GM18858 (cell line): ENCODE measurements at regions not wholly inside any gene's neighbourhood (a gene's known extent, or its start where the extent isn't known, plus 50 kb on each side); places are given as distances from the start of the nearest gene placed in this dataset.
"Not testable (repeated sequence)": the region's sequence is repeated elsewhere in the genome, so short reads cannot be mapped to it uniquely, and the experiment has no call there.

Experiments
- ATAC-seq: cut with Tn5 transposase; IDR thresholded peaks from one replicate; pipeline ENCODE4 v1.9.1; 2021; ENCODE audit not compliant: unreplicated experiment

- no peak for ATAC-seq
Observed at GRCh38 chr1:9465640-9466039, 73.6 kb upstream of the SLC25A33 start.

DNA sequence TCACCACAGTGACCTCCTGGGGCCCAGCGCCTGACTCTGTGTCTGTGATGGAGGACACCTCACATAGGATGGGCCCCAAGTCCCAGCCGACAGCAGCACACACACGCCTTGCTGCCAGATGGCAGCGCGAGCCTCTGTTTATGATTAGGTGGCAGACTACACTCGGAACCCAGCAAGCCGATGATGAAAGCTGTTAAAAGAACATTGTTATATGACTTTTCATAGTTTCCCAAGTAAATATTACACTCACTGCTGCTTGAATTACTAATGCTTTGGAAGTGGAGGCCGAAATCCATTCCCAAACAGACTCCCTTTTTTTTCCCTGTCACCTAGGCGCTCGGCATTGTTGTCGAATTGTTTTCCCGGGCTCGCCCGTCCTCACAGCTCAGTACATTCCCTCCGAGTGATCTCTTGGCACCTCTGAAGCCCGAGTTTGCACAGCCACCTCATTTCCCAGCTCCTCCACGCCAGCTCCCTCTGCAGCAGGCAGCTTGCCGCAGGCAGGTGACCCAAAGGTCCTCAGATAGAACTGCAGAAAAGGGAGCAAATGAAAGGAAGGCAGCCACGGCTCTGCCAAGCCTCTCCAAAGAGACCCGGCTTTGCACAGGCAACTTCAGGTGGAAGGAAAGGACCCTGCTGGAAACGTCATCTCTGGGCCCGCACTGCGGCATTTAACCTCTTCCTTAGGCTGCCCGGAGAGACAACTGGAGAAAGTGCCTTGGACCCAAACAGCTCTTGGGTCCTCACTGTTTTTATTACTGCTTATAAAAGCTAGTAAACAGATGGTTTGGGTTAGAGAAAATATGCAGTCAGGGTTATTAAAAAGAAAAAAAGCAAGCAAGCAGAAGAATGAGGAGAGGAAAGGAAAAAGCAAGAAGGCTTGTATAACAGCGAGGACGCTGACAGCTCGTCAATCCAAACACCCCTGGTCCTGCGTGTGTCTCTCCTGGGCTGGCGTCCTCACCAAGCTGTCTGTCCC lies 72.2 kb upstream of the SLC25A33 start:
- ATAC-seq: no peak

- not testable (repeated sequence) for ATAC-seq
Observed at GRCh38 chr1:9469882-9470281, 69.4 kb upstream of the SLC25A33 start.

- ATAC-seq: no peak
Observed at GRCh38 chr1:9471679-9472078, 67.6 kb upstream of the SLC25A33 start.

DNA sequence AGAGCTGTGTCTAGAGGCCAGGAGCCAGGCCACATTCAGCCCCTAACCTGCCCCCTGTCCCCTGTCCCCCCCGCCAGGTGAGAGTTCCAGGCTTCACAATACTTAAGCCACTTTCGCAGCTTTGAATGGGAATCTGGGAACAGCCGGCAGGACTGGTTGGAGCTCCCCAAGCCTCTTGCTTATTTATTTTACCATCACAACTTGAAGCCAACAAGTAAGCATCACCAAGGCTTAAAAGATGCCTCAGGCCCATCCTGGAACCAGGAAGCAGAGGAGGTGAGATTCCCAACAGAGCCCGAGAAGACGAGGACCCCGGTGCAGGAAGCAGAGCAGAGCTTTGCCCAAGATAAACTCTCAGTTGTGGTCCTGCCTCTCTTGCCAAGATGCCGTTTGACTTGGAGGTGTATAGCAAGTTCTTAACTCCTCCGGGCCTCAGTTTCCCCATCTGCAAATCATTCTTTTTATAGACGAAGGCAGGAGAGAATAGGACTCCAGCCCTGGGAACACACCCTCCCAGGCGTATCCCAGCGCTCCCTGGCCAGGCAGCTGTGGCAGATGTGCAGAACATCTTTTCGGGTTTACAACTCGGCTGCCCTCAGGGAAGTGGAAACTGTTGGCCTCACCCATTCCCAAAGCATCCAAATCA lies 66.8 kb upstream of the SLC25A33 start:
- ATAC-seq: no peak

GRCh38 chr1:9473032-9473807 lies 66.0 kb upstream of the SLC25A33 start:
- no peak for ATAC-seq

DNA sequence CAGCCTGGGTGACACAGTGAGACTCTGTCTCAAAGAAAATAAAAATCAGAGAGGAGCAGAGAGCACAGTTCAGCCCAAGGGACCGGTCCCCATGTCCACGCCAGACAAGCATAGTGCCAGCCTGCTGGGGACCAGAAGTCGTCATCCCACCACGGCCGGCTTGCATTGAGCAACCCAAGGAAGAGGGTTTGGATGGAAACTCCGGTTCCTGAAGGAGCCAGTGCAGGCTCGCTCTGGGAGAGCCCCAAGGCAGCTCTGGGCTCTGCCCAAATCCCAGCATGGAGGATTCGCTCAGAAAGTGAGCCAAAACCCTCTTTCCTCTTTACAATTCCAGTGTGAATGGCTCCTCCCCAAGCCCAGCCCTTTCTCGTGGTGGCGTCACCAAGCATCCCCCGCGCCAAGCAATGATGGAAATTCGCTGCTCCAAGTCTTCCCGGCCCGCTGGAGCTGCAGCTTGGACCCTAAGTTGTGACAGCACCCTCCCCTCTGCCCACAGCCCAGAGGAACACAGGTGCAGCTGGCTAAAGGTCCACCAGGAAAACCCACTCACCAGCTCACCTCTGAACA lies 64.1 kb upstream of the SLC25A33 start:
- no peak for ATAC-seq

GRCh38 chr1:9476790-9477463 lies 62.3 kb upstream of the SLC25A33 start:
- no peak for ATAC-seq

DNA sequence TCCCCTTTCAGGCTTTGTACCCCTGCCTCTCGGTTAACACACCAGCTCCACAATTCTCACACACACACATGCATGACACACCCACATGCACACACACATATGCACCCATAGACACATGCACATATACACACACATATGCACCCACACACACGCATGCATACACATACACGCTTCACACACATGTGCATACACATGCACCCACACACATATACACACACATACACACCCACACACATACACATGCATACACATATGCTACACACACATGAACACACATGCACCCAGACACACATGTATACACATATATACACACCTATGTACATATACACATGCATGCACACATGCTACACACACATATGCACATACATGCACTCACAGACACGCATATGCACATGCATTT lies 61.7 kb upstream of the SLC25A33 start:
- ATAC-seq: no peak

DNA sequence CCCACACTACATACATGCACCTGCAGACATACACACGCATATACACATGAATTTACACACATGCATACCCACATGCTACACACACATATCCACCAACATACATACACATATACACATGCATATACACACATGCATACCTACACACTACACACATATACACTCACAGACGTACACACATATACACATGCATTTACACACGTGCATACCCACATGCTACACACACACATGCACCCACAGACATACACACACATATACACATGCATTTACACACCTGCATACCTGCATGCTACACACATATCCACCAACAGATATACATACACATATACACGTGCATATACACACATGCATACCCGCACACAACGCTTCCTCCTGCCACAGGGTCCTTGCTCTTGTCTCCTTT lies 61.2 kb upstream of the SLC25A33 start:
- ATAC-seq: no peak

- no peak for ATAC-seq
Observed at GRCh38 chr1:9481048-9481447, 58.2 kb upstream of the SLC25A33 start.

DNA sequence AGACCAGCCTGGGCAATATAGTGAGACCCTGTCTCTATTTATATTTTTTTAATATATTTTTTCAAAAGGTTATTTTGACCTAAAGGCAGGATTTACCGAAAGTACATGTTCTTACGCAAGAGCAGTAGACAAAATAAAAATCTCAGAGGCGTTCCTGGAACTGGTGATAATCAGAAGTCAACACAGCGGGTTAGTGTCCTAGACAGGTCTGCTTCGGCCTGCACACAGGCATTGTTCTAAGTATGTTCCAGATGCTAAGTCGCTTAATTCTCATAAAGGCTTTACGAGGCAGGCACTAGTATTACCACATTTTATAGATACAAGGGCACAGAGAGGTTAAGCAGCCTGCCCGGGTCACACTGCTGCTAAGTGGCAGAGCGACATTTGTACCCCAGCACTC lies 56.9 kb upstream of the SLC25A33 start:
- no peak for ATAC-seq

- no peak for ATAC-seq
Observed at GRCh38 chr1:9482816-9483572, 56.3 kb upstream of the SLC25A33 start.

DNA sequence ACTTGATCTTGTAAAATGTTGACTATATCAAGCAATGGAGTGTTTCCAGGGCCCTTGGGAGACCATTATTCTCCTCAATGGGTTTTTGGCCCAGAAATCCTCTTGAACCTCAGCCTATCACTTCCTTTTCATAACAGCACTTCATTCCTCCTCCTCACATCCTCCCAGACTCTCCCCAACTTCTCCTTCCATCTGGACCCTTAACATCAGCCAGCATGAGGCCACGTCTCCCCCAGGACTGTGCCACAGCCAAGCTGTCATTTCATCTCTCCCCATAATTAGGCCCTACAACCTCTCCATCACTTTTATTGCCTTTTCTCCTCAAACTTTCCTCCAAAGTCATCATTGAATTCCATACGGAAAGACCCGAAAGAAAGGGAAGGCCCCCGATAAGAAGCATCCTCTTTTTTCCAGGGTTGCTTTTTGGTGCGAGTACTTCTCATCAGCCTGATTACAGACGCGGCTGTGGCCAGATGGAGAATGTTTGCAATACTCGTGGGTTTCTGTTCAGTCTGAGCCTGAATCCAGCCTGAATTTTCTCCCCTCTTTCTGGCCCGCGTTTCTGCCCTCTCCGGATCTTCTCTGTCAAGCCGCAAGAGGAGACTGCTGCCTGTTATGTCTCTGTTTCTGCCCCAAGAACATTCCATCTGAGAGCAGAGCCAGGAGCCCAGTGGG lies 52.7 kb upstream of the SLC25A33 start:
- ATAC-seq: no peak
